ENCODE measurements at regions not wholly inside any gene's neighbourhood (a gene's known extent, or its start where the extent isn't known, plus 50 kb on each side); places are given as distances from the start of the nearest gene placed in this dataset.

DNA sequence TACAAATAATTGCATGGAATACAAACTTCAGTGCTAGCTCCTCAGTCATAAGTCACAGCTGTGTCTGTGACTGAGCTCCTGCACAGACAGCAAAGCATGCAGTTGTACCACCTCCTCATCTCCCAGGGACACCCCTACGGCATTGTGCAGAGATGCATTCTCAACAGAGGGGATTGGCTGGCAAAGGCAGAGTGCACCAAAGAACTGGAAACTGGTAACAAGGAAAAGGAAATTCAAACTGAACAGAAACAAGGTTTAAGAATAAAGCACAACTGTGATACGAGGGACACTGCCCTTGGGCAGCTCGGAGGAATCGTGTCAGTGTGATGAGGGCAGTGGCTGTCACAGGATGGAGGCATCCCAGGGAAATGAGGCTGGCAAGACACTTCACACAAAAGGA, 126.1 kb upstream of the SOX1 start:
- TF ChIP-seq, protein P1, sequence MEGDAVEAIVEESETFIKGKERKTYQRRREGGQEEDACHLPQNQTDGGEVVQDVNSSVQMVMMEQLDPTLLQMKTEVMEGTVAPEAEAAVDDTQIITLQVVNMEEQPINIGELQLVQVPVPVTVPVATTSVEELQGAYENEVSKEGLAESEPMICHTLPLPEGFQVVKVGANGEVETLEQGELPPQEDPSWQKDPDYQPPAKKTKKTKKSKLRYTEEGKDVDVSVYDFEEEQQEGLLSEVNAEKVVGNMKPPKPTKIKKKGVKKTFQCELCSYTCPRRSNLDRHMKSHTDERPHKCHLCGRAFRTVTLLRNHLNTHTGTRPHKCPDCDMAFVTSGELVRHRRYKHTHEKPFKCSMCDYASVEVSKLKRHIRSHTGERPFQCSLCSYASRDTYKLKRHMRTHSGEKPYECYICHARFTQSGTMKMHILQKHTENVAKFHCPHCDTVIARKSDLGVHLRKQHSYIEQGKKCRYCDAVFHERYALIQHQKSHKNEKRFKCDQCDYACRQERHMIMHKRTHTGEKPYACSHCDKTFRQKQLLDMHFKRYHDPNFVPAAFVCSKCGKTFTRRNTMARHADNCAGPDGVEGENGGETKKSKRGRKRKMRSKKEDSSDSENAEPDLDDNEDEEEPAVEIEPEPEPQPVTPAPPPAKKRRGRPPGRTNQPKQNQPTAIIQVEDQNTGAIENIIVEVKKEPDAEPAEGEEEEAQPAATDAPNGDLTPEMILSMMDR (IDR thresholded peaks at IDR 0.05), result no peak
- TF ChIP-seq POLR2A (IDR thresholded peaks at IDR 0.05), result no peak

Measured in body of pancreas (tissue), 4 donors.